Jurkat, Clone E6-1 (cell line): ENCODE measurements at regions not wholly inside any gene's neighbourhood (a gene's known extent, or its start where the extent isn't known, plus 50 kb on each side); places are given as distances from the start of the nearest gene placed in this dataset.

Experiments used
- DNase-seq: peaks from one replicate; pipeline ENCODE4 v3.0.0-alpha.2; 2011; ENCODE audit warnings: low read depth, low spot score
- H3K4me3 ChIP-seq: 2 replicates; pipeline ENCODE4 v1.5.1; 2011; ENCODE audit warnings: mild to moderate bottlenecking, low read length, control low read depth, moderate library complexity

GRCh38 chr3:99400352-99400751 lies 238.0 kb upstream of the COL8A1 start:
- H3K4me3 ChIP-seq, result no peak overlapping the region
- DNase-seq, result no peak

- DNase-seq, result no peak
- H3K4me3 ChIP-seq, result no peak overlapping the region
Measured at GRCh38 chr3:99396651-99397275, 241.6 kb upstream of the COL8A1 start.

- H3K4me3 ChIP-seq, result no peak overlapping the region
- no peak for DNase-seq
Measured at GRCh38 chr3:99394831-99395778, 243.3 kb upstream of the COL8A1 start.

GRCh38 chr3:99393961-99394360 lies 244.4 kb upstream of the COL8A1 start:
- DNase-seq, result no peak
- no peak overlapping the region for H3K4me3 ChIP-seq

- H3K4me3 ChIP-seq, result no peak overlapping the region
- DNase-seq, result no peak
Measured at GRCh38 chr3:99388780-99389179, 249.6 kb upstream of the COL8A1 start.

GRCh38 chr3:99384596-99384995 lies 253.8 kb upstream of the COL8A1 start:
- no peak overlapping the region for H3K4me3 ChIP-seq
- DNase-seq, result no peak

GRCh38 chr3:99376926-99377325 lies 261.5 kb upstream of the COL8A1 start:
- DNase-seq, result no peak
- no peak overlapping the region for H3K4me3 ChIP-seq

- no peak for DNase-seq
- H3K4me3 ChIP-seq, result no peak overlapping the region
Measured at GRCh38 chr3:99373846-99374210, 264.6 kb upstream of the COL8A1 start.

GRCh38 chr3:99373088-99373845 lies 265.1 kb upstream of the COL8A1 start:
- DNase-seq, result no peak
- no peak overlapping the region for H3K4me3 ChIP-seq

- H3K4me3 ChIP-seq, result no peak overlapping the region
- DNase-seq, result no peak
Measured at GRCh38 chr3:99366663-99367429, 271.5 kb upstream of the COL8A1 start.

- no peak overlapping the region for H3K4me3 ChIP-seq
- DNase-seq, result no peak
Measured at GRCh38 chr3:99365979-99366378, 272.4 kb upstream of the COL8A1 start.

GRCh38 chr3:99365396-99365795 lies 273.0 kb upstream of the COL8A1 start:
- no peak for DNase-seq
- H3K4me3 ChIP-seq, result no peak overlapping the region

- no peak for DNase-seq
- no peak overlapping the region for H3K4me3 ChIP-seq
Measured at GRCh38 chr3:99357131-99357530, 281.3 kb upstream of the COL8A1 start.

- DNase-seq, result no peak
Measured at GRCh38 chr3:99356696-99357095, 281.7 kb upstream of the COL8A1 start.

GRCh38 chr3:99355465-99355864 lies 282.9 kb upstream of the COL8A1 start:
- no peak for DNase-seq
- no peak overlapping the region for H3K4me3 ChIP-seq

More at GRCh38 chr3:99356696-99357095, 281.7 kb upstream of the COL8A1 start:
- no peak overlapping the region for H3K4me3 ChIP-seq

- DNase-seq, result no peak
Measured at GRCh38 chr3:99352811-99353210, 285.6 kb upstream of the COL8A1 start.

GRCh38 chr3:99351122-99351521 lies 287.3 kb upstream of the COL8A1 start:
- DNase-seq, result no peak
- no peak overlapping the region for H3K4me3 ChIP-seq

More at GRCh38 chr3:99352811-99353210, 285.6 kb upstream of the COL8A1 start:
- H3K4me3 ChIP-seq, result no peak overlapping the region

- no peak for DNase-seq
- H3K4me3 ChIP-seq, result no peak overlapping the region
Measured at GRCh38 chr3:99348451-99348850, 289.9 kb upstream of the COL8A1 start.

GRCh38 chr3:99344216-99344615 lies 294.2 kb upstream of the COL8A1 start:
- no peak overlapping the region for H3K4me3 ChIP-seq
- DNase-seq, result no peak
